DND-41 (cell line): ENCODE measurements at regions not wholly inside any gene's neighbourhood (a gene's known extent, or its start where the extent isn't known, plus 50 kb on each side); places are given as distances from the start of the nearest gene placed in this dataset.

Source experiments
- ATAC-seq: fragments of 200-7000 bp; cut with Tn5 transposase; 3 replicates; pipeline ENCODE4 v1.9.1; 2021; ENCODE audit warnings: low read depth; ENCODE audit not compliant: insufficient read depth
- DNase-seq: peaks from one replicate; pipeline ENCODE4 v3.0.0-alpha.2; 2020
- H2AFZ ChIP-seq: 2 replicates; pipeline ENCODE4 v1.6.0; 2012; ENCODE audit warnings: low read depth, low read length
- H3K27ac ChIP-seq: 2 replicates; pipeline ENCODE4 v1.5.1; 2012; ENCODE audit warnings: low read length, inconsistent platforms
- H3K27me3 ChIP-seq: fragments of 200-600 bp; sonication (generic); 2 replicates; pipeline ENCODE4 v1.6.0; 2012; ENCODE audit warnings: low read length, mild to moderate bottlenecking, inconsistent platforms; ENCODE audit not compliant: insufficient read depth, poor library complexity
- H3K36me3 ChIP-seq: 2 replicates; pipeline ENCODE4 v1.5.1; 2012; ENCODE audit warnings: low read length, inconsistent platforms; ENCODE audit not compliant: insufficient read depth
- H3K4me1 ChIP-seq: 2 replicates; pipeline ENCODE4 v1.5.1; 2012; ENCODE audit warnings: mild to moderate bottlenecking, low read length; ENCODE audit not compliant: insufficient read depth
- H3K4me2 ChIP-seq: 2 replicates; pipeline ENCODE4 v1.6.0; 2012; ENCODE audit warnings: mild to moderate bottlenecking, moderate library complexity, low read length, inconsistent platforms; ENCODE audit not compliant: insufficient read depth
- H3K4me3 ChIP-seq, 2 experiments: fragments of 200-600 bp in 1 of 2; shearing (Covaris generic) in 1 of 2; 2 replicates each; pipeline ENCODE4 v1.5.1; 2012 to 2016; ENCODE audit warnings: inconsistent platforms in 2 of 2, low read length in 2 of 2, mild to moderate bottlenecking in 2 of 2, low read depth in 1 of 2, moderate library complexity in 1 of 2
- H3K79me2 ChIP-seq: 2 replicates; pipeline ENCODE4 v1.6.0; 2012; ENCODE audit warnings: low read length, inconsistent platforms; ENCODE audit not compliant: insufficient read depth
- H3K9ac ChIP-seq: 2 replicates; pipeline ENCODE4 v1.6.0; 2012; ENCODE audit warnings: low read depth, mild to moderate bottlenecking, inconsistent platforms, low read length, moderate library complexity
- H3K9me3 ChIP-seq: 2 replicates; pipeline ENCODE4 v1.5.1; 2012; ENCODE audit warnings: low read length, moderate library complexity, mild to moderate bottlenecking, inconsistent platforms; ENCODE audit not compliant: insufficient read depth, severe bottlenecking
- H4K20me1 ChIP-seq: 2 replicates; pipeline ENCODE4 v1.6.0; 2012; ENCODE audit warnings: low read length; ENCODE audit not compliant: insufficient read depth
- CTCF ChIP-seq: IDR thresholded peaks from 2 replicates; pipeline ENCODE4 v1.5.1; 2012; ENCODE audit warnings: borderline replicate concordance, low read length, moderate library complexity, mild to moderate bottlenecking; ENCODE audit not compliant: poor library complexity, severe bottlenecking; ENCODE audit errors: extremely low read depth
- EZH2 ChIP-seq: IDR thresholded peaks from 3 replicates; pipeline ENCODE4 v1.6.1; 2012; ENCODE audit warnings: borderline replicate concordance, low read depth, mild to moderate bottlenecking, moderate library complexity, low read length, inconsistent platforms; ENCODE audit not compliant: severe bottlenecking

GRCh38 chr22:48662476-48663135, 1165.1 kb downstream of the BRD1 start:
- Histone ChIP-seq H3K9ac (no peak overlapping the region), H3K4me1 (no peaks in the 10 kb centered on the region), H3K9me3 (peaks cover 10% of the 10 kb centered on the region), H3K27me3 (no peaks in the 10 kb centered on the region), H3K4me2 (no peak overlapping the region), H3K4me3 (no peak overlapping the region), H3K27ac (no peak overlapping the region), H3K79me2 (no peaks in the 10 kb centered on the region), H4K20me1 (no peaks in the 10 kb centered on the region), H2AFZ (no peak overlapping the region), H3K36me3 (no peaks in the 10 kb centered on the region)
- no peak for TF ChIP-seq CTCF
- no peak for TF ChIP-seq EZH2
- DNase-seq (no peak), ATAC-seq (no peak)

GRCh38 chr22:48661984-48662383, 1165.7 kb downstream of the BRD1 start:
- Histone ChIP-seq H3K27me3 (no peaks in the 10 kb centered on the region), H3K27ac (no peak overlapping the region), H3K4me1 (no peaks in the 10 kb centered on the region), H3K9ac (no peak overlapping the region), H2AFZ (no peak overlapping the region), H3K4me2 (no peak overlapping the region), H3K4me3 (no peak overlapping the region), H4K20me1 (no peaks in the 10 kb centered on the region), H3K79me2 (no peaks in the 10 kb centered on the region), H3K9me3 (peaks cover 10% of the 10 kb centered on the region), H3K36me3 (no peaks in the 10 kb centered on the region)
- TF ChIP-seq EZH2 = no peak
- DNase-seq (no peak), ATAC-seq (no peak)

GRCh38 chr22:48660790-48661740, 1166.6 kb downstream of the BRD1 start:
- ATAC-seq (no peak), DNase-seq (no peak)
- Histone ChIP-seq H3K27me3 (no peaks in the 10 kb centered on the region), H3K4me2 (no peak overlapping the region), H3K4me3 (no peak overlapping the region), H3K4me1 (no peaks in the 10 kb centered on the region), H2AFZ (no peak overlapping the region), H3K9ac (no peak overlapping the region), H4K20me1 (no peaks in the 10 kb centered on the region), H3K27ac (no peak overlapping the region), H3K9me3 (peaks cover 10% of the 10 kb centered on the region), H3K79me2 (no peaks in the 10 kb centered on the region), H3K36me3 (no peaks in the 10 kb centered on the region)
- TF ChIP-seq EZH2 = no peak
- no peak for TF ChIP-seq CTCF
